ENCODE measurements at regions not wholly inside any gene's neighbourhood (a gene's known extent, or its start where the extent isn't known, plus 50 kb on each side); places are given as distances from the start of the nearest gene placed in this dataset.

DNA sequence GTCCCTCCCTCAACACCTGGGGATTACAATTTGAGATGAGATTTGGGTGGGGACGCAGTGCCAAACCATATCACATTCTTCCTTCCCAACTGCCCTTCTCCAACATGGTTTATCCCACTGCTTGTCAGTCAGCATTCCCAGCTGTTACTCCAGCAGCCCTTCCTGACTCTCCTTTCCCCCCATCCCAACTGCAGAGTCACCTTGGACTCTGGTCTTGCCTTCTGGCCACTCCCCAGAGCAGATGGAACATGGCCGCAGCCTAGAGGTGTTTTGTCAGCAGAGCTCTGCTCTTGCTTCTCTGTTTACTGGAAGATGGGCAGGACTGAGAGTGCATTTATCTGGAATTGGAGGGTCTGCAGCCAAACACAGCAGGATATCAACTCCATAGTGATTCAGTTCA, 51.2 kb upstream of the MEX3C start:
- no peak for DNase-seq (ENCODE audit: low read depth, low spot score)
- in situ Hi-C loops (cut with HindIII; ENCODE audit: low sequenced_read_pairs): no loop called here
- TF ChIP-seq, protein P1, sequence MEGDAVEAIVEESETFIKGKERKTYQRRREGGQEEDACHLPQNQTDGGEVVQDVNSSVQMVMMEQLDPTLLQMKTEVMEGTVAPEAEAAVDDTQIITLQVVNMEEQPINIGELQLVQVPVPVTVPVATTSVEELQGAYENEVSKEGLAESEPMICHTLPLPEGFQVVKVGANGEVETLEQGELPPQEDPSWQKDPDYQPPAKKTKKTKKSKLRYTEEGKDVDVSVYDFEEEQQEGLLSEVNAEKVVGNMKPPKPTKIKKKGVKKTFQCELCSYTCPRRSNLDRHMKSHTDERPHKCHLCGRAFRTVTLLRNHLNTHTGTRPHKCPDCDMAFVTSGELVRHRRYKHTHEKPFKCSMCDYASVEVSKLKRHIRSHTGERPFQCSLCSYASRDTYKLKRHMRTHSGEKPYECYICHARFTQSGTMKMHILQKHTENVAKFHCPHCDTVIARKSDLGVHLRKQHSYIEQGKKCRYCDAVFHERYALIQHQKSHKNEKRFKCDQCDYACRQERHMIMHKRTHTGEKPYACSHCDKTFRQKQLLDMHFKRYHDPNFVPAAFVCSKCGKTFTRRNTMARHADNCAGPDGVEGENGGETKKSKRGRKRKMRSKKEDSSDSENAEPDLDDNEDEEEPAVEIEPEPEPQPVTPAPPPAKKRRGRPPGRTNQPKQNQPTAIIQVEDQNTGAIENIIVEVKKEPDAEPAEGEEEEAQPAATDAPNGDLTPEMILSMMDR (IDR thresholded peaks at IDR 0.05; ENCODE audit: low read depth, low read length): no peak
- no peak overlapping the region for H3K4me3 ChIP-seq (ENCODE audit: low read depth, low read length)

DNA sequence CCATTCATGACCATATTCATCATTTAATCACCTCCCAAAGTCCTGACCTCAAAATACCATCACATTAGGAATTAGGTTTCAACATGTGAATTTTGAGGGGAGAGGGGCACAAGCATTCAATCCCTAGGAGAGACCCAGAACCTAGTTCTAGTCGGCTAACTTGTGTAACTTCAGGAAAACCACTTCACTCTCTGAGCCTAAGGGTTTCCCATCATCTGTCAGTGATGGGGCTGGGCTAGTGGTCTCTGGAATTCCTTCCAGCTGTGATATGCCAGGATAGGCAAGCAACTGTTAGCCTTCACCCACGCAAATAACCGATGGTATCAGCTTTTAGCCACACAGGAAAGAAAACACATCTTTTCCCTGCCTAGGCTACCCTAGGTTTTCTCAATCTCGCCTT, 52.5 kb upstream of the MEX3C start:
- no peak overlapping the region for H3K4me3 ChIP-seq (ENCODE audit: low read depth, low read length)
- no peak for DNase-seq (ENCODE audit: low read depth, low spot score)
- in situ Hi-C loops (cut with HindIII; ENCODE audit: low sequenced_read_pairs): no loop called here
- TF ChIP-seq, protein P1 (IDR thresholded peaks at IDR 0.05; ENCODE audit: low read depth, low read length): no peak

DNA sequence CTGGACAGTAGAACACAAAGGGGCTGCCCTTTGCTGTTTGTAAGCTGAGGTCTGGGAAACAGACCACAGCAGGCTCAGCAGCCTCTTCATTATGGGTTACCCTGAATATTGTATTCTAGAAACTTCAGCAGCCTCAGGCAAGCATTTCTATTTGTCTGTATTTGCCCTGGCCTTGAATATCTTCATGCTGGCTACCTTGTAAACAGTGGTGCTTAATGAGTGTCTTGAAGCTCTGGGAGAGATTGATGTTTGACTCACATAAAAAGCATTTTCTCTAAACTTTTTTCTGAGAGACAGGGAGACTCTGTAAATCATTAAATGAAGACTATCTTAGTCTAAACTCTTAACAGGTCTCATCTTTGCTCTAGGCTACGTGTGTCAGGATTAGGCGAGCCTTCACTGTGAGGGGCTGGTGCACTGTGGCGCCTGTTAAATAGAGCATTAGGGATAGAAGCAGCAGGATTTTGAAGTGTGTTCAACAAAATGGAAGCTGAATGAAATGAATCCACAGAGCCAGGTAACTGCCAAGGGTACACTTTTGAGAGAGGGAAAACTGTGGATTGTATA, 53.1 kb upstream of the MEX3C start:
- TF ChIP-seq, protein P1 (IDR thresholded peaks at IDR 0.05; ENCODE audit: low read depth, low read length): no peak
- DNase-seq (ENCODE audit: low read depth, low spot score): no peak
- no peak overlapping the region for H3K4me3 ChIP-seq (ENCODE audit: low read depth, low read length)
- in situ Hi-C loops (cut with HindIII; ENCODE audit: low sequenced_read_pairs): no loop called here

DNA sequence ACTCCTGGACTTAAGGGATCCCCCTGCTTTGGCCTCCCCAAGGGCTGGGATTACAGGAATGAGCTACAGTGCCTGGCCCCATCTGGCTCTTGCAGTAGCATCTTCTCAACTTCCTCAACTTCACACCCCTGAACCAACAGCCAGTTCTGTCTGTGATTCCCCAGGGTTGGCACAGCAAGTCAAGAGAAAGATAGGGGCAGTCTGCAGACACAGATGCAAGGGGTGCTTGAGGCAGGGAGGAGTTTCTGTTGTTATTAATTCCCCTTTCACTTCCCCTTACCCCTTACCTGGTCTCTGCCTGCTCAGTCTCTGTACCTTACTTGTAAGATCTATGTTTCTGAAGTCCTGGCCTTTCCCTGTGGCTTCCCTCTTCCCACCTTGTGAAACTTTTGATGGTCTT, 54.1 kb upstream of the MEX3C start:
- no peak for DNase-seq (ENCODE audit: low read depth, low spot score)
- TF ChIP-seq, protein P1 (IDR thresholded peaks at IDR 0.05; ENCODE audit: low read depth, low read length): no peak
- in situ Hi-C loops (cut with HindIII; ENCODE audit: low sequenced_read_pairs): no loop called here
- no peak overlapping the region for H3K4me3 ChIP-seq (ENCODE audit: low read depth, low read length)

DNA sequence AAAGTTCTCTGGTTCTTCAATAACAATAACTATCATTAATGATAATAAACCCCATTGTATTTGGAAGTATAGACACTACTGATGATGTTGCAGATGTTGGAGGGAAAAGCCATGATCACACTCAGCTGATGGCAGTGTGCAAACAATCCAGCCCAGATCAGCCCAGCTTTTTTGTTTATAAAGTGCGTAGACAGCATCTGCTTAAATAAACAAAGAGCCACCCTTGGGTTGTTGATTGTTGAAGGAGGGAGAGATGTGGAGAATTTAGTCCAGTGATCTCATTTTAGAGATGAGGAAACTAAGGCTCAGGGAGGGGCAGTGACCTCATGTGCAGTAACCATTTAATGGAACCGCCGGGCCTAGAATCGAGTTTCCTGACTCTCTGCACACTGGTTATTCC, 56.0 kb upstream of the MEX3C start:
- TF ChIP-seq, protein P1 (IDR thresholded peaks at IDR 0.05; ENCODE audit: low read depth, low read length): no peak
- in situ Hi-C loops (cut with HindIII; ENCODE audit: low sequenced_read_pairs): no loop called here

DNA sequence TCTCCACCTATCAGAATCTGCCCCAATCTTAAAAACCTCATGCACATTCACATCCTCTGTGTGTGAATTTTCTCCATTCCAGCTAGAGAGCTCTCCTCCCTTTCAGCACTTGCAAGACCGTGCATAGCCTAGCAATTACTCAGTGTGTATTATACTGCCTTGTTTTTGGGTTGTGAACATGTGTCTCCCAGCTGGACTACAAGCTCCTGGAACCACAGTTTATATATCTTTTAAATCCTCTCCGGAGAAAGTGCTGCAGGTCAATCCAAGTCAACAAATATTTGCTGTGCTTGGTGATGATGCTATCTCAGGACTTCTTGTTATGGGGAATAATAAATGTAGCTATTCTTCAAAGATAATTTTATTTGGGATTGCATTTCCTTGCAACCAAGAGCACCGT, 58.2 kb upstream of the MEX3C start:
- H3K4me3 ChIP-seq (ENCODE audit: low read depth, low read length): no peak overlapping the region
- DNase-seq (ENCODE audit: low read depth, low spot score): no peak
- TF ChIP-seq, protein P1 (IDR thresholded peaks at IDR 0.05; ENCODE audit: low read depth, low read length): no peak
- in situ Hi-C loops (cut with HindIII; ENCODE audit: low sequenced_read_pairs): no loop called here

More for the DNA sequence above, 56.0 kb upstream of the MEX3C start:
- no peak for DNase-seq (ENCODE audit: low read depth, low spot score)
- no peak overlapping the region for H3K4me3 ChIP-seq (ENCODE audit: low read depth, low read length)

DNA sequence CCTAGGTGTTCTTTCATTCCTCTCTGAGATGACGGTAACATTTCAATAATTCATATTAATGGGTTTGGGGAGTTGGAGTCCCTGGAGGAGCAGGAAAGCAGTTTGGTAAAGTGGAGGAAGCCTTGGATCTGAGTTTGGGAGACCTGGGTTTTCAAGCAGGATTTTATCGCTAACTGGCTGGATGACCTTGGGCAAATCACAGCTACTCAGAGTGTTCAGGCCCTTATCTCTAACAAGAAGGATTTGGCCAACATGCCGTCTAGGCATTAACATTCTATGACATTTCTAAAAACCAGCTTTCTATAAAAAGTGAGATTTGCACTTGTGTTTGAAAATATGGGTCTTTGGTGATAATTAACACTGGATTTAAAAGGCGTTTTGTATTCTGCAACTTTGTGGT, 59.7 kb upstream of the MEX3C start:
- TF ChIP-seq, protein P1 (IDR thresholded peaks at IDR 0.05; ENCODE audit: low read depth, low read length): no peak
- no peak overlapping the region for H3K4me3 ChIP-seq (ENCODE audit: low read depth, low read length)
- no peak for DNase-seq (ENCODE audit: low read depth, low spot score)
- in situ Hi-C loops (cut with HindIII; ENCODE audit: low sequenced_read_pairs): no loop called here
